Keratinocyte (primary cell): ENCODE measurements at regions not wholly inside any gene's neighbourhood (a gene's known extent, or its start where the extent isn't known, plus 50 kb on each side); places are given as distances from the start of the nearest gene placed in this dataset.

Experiments used
- CTCF ChIP-seq, 3 experiments: IDR thresholded peaks in 1 of 3; conservative IDR thresholded peaks in 1 of 3; optimal IDR thresholded peaks in 1 of 3; 2 replicates in 2 of 3; 3 replicates in 1 of 3; pipeline versions ENCODE3 to v1.5.1; 2011; ENCODE audit warnings: low read length in 3 of 3, mild to moderate bottlenecking in 3 of 3, moderate library complexity in 2 of 3, control low read depth in 1 of 3, inconsistent platforms in 1 of 3; ENCODE audit not compliant: insufficient read depth in 2 of 3; ENCODE audit errors: extremely low read depth in 1 of 3
- EZH2 ChIP-seq: IDR thresholded peaks from one replicate; pipeline ENCODE4 v1.6.1; 2012; ENCODE audit warnings: inconsistent platforms, mild to moderate bottlenecking, low read length, moderate library complexity

- TF ChIP-seq CTCF (optimal IDR thresholded peaks at IDR 0.05 in 1 of 3, IDR thresholded peaks at IDR 0.05 in 1 of 3, conservative IDR thresholded peaks at IDR 0.05 in 1 of 3; ENCODE audit: extremely low read depth in 1 of 3, insufficient read depth in 2 of 3, low read length in 3 of 3) (no peak), EZH2 (no peak)
Measured at GRCh38 chr4:176422511-176422910, 102.7 kb downstream of the SPCS3 start.
